Astrocyte (in vitro differentiated cells and primary cell): ENCODE measurements at regions not wholly inside any gene's neighbourhood (a gene's known extent, or its start where the extent isn't known, plus 50 kb on each side); places are given as distances from the start of the nearest gene placed in this dataset.
"Not testable (repeated sequence)": the region's sequence is repeated elsewhere in the genome, so short reads cannot be mapped to it uniquely, and the experiment has no call there.

Source experiments
- DNase-seq: peaks from one replicate; pipeline ENCODE4 v3.0.0-alpha.2; 2010; ENCODE audit warnings: low read depth
- FAIRE-seq: peaks from 2 replicates; lab custom pipeline; 2011; peaks lifted over from hg19 to GRCh38; lab: Jason Lieb, UNC
- H2AFZ ChIP-seq: 2 replicates; pipeline ENCODE4 v1.6.0; 2012; ENCODE audit warnings: low read depth, low read length, inconsistent platforms
- H3K27ac ChIP-seq: 2 replicates; pipeline ENCODE4 v1.5.1; 2011; ENCODE audit warnings: low read depth, low read length, inconsistent platforms
- H3K27me3 ChIP-seq: 2 replicates; pipeline ENCODE4 v1.6.0; 2011; ENCODE audit warnings: low read length, inconsistent platforms; ENCODE audit not compliant: insufficient read depth
- H3K36me3 ChIP-seq: 2 replicates; pipeline ENCODE4 v1.5.1; 2011; ENCODE audit warnings: low read length, inconsistent platforms; ENCODE audit not compliant: insufficient read depth
- H3K4me1 ChIP-seq: 2 replicates; pipeline ENCODE4 v1.5.1; 2011; ENCODE audit warnings: low read length, inconsistent platforms; ENCODE audit not compliant: insufficient read depth
- H3K4me2 ChIP-seq: 2 replicates; pipeline ENCODE4 v1.6.0; 2012; ENCODE audit warnings: low read length, inconsistent platforms
- H3K4me3 ChIP-seq: 2 replicates; pipeline ENCODE4 v1.5.1; 2011; ENCODE audit warnings: low read depth, mild to moderate bottlenecking, low read length, inconsistent platforms; ENCODE audit not compliant: insufficient read depth
- H3K79me2 ChIP-seq: 2 replicates; pipeline ENCODE4 v1.6.0; 2012; ENCODE audit warnings: mild to moderate bottlenecking, low read length, inconsistent platforms; ENCODE audit not compliant: insufficient read depth
- H3K9ac ChIP-seq: 2 replicates; pipeline ENCODE4 v1.6.0; 2012; ENCODE audit warnings: mild to moderate bottlenecking, low read length, inconsistent platforms
- H3K9me3 ChIP-seq: 2 replicates; pipeline ENCODE4 v1.5.1; 2012; ENCODE audit warnings: low read depth, mild to moderate bottlenecking, low read length, inconsistent platforms; ENCODE audit not compliant: insufficient read depth
- H4K20me1 ChIP-seq: 2 replicates; pipeline ENCODE4 v1.6.0; 2012; ENCODE audit warnings: low read length, inconsistent platforms; ENCODE audit not compliant: insufficient read depth
- H3K27ac Mint-ChIP-seq: one replicate; pipeline ENCODE4 v1.8.0; 2021; ENCODE audit warnings: mild to moderate bottlenecking, mixed read lengths; ENCODE audit not compliant: unreplicated experiment
- H3K27me3 Mint-ChIP-seq: one replicate; pipeline ENCODE4 v1.8.0; 2021; ENCODE audit warnings: low read depth, mixed read lengths; ENCODE audit not compliant: unreplicated experiment
- H3K36me3 Mint-ChIP-seq: one replicate; pipeline ENCODE4 v1.8.0; 2021; ENCODE audit warnings: low read depth, mixed read lengths; ENCODE audit not compliant: unreplicated experiment
- H3K4me1 Mint-ChIP-seq: one replicate; pipeline ENCODE4 v1.8.0; 2021; ENCODE audit warnings: low read depth, mixed read lengths; ENCODE audit not compliant: unreplicated experiment
- H3K4me3 Mint-ChIP-seq: one replicate; pipeline ENCODE4 v1.8.0; 2021; ENCODE audit warnings: mild to moderate bottlenecking, moderate library complexity, mixed read lengths; ENCODE audit not compliant: unreplicated experiment
- H3K9me3 Mint-ChIP-seq: one replicate; pipeline ENCODE4 v1.8.0; 2021; ENCODE audit warnings: mild to moderate bottlenecking, mixed read lengths; ENCODE audit not compliant: unreplicated experiment
- CTCF ChIP-seq: IDR thresholded peaks from 2 replicates; pipeline ENCODE4 v1.5.1; 2011; ENCODE audit warnings: low read depth, mild to moderate bottlenecking, inconsistent platforms, low read length, moderate library complexity; ENCODE audit not compliant: insufficient read depth
- EZH2 ChIP-seq: IDR thresholded peaks from 2 replicates; pipeline ENCODE4 v1.6.1; 2012; ENCODE audit warnings: mild to moderate bottlenecking, low read length, inconsistent platforms; ENCODE audit not compliant: insufficient read depth

- Histone ChIP-seq H3K27me3 (no peaks in the 10 kb centered on the region), H3K9me3 (no peaks in the 10 kb centered on the region), H3K79me2 (no peaks in the 10 kb centered on the region), H3K4me1 (no peaks in the 10 kb centered on the region), H3K36me3 (no peaks in the 10 kb centered on the region), H4K20me1 (no peaks in the 10 kb centered on the region), H3K27ac (no peak overlapping the region), H2AFZ (no peak overlapping the region), H3K9ac (no peak overlapping the region), H3K4me2 (no peak overlapping the region), H3K4me3 (no peak overlapping the region)
- no peaks in the 10 kb centered on the region for H3K36me3 Mint-ChIP-seq
- peaks cover 6% of the 10 kb centered on the region for H3K4me1 Mint-ChIP-seq
- H3K4me3 Mint-ChIP-seq, result no peak overlapping the region
- DNase-seq, result no peak
- no peaks in the 10 kb centered on the region for H3K27me3 Mint-ChIP-seq
- no peak for FAIRE-seq
- TF ChIP-seq EZH2 (no peak), CTCF (no peak)
- no peaks in the 10 kb centered on the region for H3K9me3 Mint-ChIP-seq
- H3K27ac Mint-ChIP-seq, result no peak overlapping the region
Observed at GRCh38 chrX:87160435-87161010, 357.1 kb upstream of the KLHL4 start.

DNA sequence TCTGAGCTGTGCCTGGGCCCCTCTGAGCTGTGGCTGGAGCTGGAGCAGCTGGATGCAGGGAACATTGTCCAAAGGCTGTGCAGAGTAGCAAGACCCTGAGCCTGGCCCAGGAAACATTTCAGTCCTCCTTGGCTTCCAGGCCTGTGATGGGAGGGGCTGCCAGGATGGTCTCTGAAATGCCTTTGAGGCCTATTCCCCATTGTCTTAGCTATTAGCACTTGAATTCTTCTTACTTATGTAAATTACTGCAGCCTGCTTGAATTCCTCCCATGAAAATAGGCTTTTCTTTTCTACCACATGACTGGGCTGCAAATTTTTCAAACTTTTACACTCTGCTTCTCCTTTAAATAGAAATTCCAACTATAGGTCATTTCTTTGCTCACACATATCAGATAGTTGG, 349.8 kb upstream of the KLHL4 start:
- DNase-seq (no peak), FAIRE-seq (no peak)
- no peak overlapping the region for H3K4me3 ChIP-seq
- H3K27ac ChIP-seq, result no peak overlapping the region
- H3K9ac ChIP-seq, result no peak overlapping the region
- H2AFZ ChIP-seq, result no peak overlapping the region
- no peaks in the 10 kb centered on the region for H3K4me1 ChIP-seq
- no peak overlapping the region for H3K4me2 ChIP-seq
- Mint-ChIP-seq H3K27ac (no peak overlapping the region), H3K4me1 (no peaks in the 10 kb centered on the region), H3K27me3 (no peaks in the 10 kb centered on the region), H3K36me3 (no peaks in the 10 kb centered on the region), H3K4me3 (no peak overlapping the region), H3K9me3 (peaks cover 1% of the 10 kb centered on the region)
- no peaks in the 10 kb centered on the region for H4K20me1 ChIP-seq
- no peaks in the 10 kb centered on the region for H3K9me3 ChIP-seq
- H3K36me3 ChIP-seq, result no peaks in the 10 kb centered on the region
- H3K27me3 ChIP-seq, result no peaks in the 10 kb centered on the region
- no peaks in the 10 kb centered on the region for H3K79me2 ChIP-seq
- TF ChIP-seq EZH2 (no peak), CTCF (no peak)

DNA sequence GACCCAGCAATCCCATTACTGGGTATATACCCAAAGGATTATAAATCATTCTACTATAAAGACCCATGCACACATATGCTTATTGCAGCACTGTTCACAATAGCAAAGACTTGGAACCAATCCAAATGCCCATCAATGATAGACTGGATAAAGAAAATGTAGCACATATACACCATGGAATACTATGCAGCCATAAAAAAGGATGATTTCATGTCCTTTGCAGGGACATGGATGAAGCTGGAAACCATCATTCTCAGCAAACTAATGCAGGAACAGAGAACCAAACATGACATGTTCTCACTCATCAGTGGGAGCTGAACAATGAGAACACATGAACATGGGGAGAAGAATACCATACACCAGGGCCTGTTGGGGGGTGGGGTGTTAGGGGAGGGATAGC, 339.6 kb upstream of the KLHL4 start:
- H3K4me1 ChIP-seq, H2AFZ ChIP-seq, FAIRE-seq, DNase-seq, H3K4me2 ChIP-seq, H3K27ac Mint-ChIP-seq, H3K9me3 Mint-ChIP-seq, H3K4me3 ChIP-seq, H3K4me1 Mint-ChIP-seq, H3K27ac ChIP-seq, H3K79me2 ChIP-seq, H4K20me1 ChIP-seq, H3K36me3 Mint-ChIP-seq, H3K27me3 ChIP-seq, H3K9me3 ChIP-seq, H3K27me3 Mint-ChIP-seq, H3K9ac ChIP-seq, H3K36me3 ChIP-seq, H3K4me3 Mint-ChIP-seq: not testable (repeated sequence)
